ENCODE measurements at regions not wholly inside any gene's neighbourhood (a gene's known extent, or its start where the extent isn't known, plus 50 kb on each side); places are given as distances from the start of the nearest gene placed in this dataset.
A peak's percentile ranks its signal among the peaks of the same experiment; 100 is the strongest.
"Not testable (repeated sequence)": the region's sequence is repeated elsewhere in the genome, so short reads cannot be mapped to it uniquely, and the experiment has no call there.

DNA sequence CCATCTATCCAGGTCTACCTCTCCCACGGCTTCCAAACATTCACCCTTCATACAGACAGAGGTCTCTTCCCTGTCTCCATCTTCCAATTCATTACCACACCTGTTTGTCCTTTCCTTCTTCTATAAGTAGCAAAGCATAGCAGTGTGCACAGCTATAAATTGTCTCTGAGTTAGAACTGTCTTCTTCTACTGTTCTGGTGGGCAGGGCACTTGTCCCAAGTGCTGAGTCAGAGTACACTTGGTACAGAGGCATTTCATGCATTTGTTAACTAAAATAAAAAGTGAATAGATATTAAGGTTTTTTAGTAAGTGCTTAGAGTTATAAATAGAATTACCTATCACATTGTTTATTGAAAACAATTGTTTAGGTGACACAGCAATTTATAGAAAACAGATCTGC, 150.1 kb upstream of the CCDC54 start:
- TF ChIP-seq POLR2A (IDR thresholded peaks at IDR 0.05) = no peak
- TF ChIP-seq, protein P1, sequence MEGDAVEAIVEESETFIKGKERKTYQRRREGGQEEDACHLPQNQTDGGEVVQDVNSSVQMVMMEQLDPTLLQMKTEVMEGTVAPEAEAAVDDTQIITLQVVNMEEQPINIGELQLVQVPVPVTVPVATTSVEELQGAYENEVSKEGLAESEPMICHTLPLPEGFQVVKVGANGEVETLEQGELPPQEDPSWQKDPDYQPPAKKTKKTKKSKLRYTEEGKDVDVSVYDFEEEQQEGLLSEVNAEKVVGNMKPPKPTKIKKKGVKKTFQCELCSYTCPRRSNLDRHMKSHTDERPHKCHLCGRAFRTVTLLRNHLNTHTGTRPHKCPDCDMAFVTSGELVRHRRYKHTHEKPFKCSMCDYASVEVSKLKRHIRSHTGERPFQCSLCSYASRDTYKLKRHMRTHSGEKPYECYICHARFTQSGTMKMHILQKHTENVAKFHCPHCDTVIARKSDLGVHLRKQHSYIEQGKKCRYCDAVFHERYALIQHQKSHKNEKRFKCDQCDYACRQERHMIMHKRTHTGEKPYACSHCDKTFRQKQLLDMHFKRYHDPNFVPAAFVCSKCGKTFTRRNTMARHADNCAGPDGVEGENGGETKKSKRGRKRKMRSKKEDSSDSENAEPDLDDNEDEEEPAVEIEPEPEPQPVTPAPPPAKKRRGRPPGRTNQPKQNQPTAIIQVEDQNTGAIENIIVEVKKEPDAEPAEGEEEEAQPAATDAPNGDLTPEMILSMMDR (IDR thresholded peaks at IDR 0.05) = no peak
- 86% methylated on average over 1 of the region's 1 CpG for WGBS, 2 donors
- H3K4me3 ChIP-seq (ENCODE audit: low read depth, poor library complexity, severe bottlenecking) = no peak overlapping the region
- no peak for DNase-seq (ENCODE audit: low spot score in 2 of 2)
- intact Hi-C loops (cut with DNase I; ENCODE audit: low total_unique reads) = no loop called here

DNA sequence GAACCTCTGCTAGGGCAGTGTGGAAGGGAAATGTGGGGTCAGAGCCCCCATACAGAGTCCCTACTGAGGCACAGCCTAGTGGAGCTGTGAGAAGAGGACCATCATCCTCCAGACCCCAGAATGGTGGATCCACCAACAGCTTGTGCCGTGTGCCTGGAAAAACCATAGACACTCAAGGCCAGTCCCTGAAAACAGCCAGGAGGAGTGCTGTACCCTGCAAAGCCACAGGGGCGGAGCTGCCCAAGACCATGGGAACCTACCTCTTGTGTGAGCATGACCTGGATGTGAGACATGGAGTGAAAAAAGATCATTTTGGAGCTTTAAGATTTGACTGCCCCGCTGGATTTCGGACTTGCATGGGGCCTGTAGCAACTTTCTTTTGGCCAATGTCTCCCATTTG, 143.4 kb upstream of the CCDC54 start:
- intact Hi-C loops (cut with DNase I; ENCODE audit: low total_unique reads) = loop anchor here (10.0 kb wide), 1 partner anchor 201 kb away; no protein-coding TSS in a partner anchor
- DNase-seq (ENCODE audit: low spot score in 2 of 2); H3K4me3 ChIP-seq (ENCODE audit: low read depth, poor library complexity, severe bottlenecking): not testable (repeated sequence)
- 93 to 94% methylated on average over 4 of the region's 4 CpGs for WGBS, 2 donors

DNA sequence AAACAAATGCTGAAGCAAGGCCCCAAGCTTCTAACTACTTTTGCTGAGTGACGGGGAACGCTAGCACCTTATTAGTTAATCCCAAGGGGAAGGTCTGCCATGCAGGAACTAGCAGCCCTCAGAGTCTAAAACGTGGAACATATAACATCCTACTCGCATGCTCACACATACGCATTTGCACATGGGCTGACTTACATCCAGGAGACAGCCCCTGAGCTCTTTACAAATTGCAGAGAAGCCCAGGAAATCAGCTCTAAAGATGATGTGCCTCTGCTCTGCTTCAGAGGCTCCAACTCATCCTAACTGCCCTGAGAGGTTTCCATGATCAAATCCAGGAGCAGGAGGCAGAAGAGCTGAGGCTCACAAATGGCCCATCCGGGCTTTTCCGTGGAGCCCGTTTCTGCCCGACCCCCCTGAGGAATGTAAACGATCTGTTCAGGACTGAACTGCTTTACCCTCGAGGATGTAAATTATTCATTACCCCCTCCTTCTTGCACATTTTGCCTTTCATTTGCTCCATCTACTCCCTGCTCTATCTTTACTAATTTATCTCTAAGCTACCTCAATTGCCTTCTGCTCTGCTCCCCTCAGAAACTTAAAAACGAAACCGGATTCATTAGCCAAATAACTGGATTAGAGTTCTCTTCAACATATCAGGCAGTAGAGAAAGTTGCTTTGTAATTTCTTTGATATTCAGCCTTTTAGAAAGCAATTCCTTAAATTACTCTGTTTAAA, 141.9 kb upstream of the CCDC54 start:
- DNase-seq (ENCODE audit: low spot score in 2 of 2) = no peak
- intact Hi-C loops (cut with DNase I; ENCODE audit: low total_unique reads) = loop anchor here (10.0 kb wide), 1 partner anchor 199 kb away; no protein-coding TSS in a partner anchor
- H3K4me3 ChIP-seq (ENCODE audit: low read depth, poor library complexity, severe bottlenecking) = peak overlapping the region; percentile 28
- 32 to 37% methylated on average over 13 of the region's 13 CpGs for WGBS, 2 donors
- TF ChIP-seq POLR2A (IDR thresholded peaks at IDR 0.05) = no peak
- TF ChIP-seq, protein P1 (IDR thresholded peaks at IDR 0.05) = no peak

DNA sequence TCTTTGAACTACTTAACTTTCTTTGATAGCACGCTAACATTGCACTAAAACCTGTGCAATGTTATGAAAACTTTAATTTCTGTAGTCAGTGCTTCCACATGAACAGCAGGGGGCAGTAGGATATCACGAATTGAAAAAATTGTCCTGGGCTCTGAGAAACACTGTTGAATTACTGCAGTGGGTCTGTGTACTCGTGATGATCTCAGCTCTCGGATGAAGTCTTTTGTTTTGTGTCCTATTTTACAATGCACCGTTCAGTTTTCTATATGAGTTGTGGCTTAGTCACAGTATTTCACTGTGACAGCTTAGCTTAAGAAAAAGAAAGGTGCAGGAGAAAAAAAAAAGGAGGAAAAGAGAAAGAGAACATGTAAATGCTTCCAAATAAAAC, 141.3 kb upstream of the CCDC54 start:
- TF ChIP-seq, protein P1 (IDR thresholded peaks at IDR 0.05) = peak in 1 of 3 donors; percentile 53
- no peak for TF ChIP-seq POLR2A (IDR thresholded peaks at IDR 0.05)
- intact Hi-C loops (cut with DNase I; ENCODE audit: low total_unique reads) = loop anchor here (10.0 kb wide), 1 partner anchor 199 kb away; no protein-coding TSS in a partner anchor
- peak overlapping the region; percentile 28 for H3K4me3 ChIP-seq (ENCODE audit: low read depth, poor library complexity, severe bottlenecking)
- DNase-seq (ENCODE audit: low spot score in 2 of 2) = peak in 1 of 2 donors; percentile 28
- 1 to 2% methylated on average over 5 of the region's 5 CpGs for WGBS, 2 donors

DNA sequence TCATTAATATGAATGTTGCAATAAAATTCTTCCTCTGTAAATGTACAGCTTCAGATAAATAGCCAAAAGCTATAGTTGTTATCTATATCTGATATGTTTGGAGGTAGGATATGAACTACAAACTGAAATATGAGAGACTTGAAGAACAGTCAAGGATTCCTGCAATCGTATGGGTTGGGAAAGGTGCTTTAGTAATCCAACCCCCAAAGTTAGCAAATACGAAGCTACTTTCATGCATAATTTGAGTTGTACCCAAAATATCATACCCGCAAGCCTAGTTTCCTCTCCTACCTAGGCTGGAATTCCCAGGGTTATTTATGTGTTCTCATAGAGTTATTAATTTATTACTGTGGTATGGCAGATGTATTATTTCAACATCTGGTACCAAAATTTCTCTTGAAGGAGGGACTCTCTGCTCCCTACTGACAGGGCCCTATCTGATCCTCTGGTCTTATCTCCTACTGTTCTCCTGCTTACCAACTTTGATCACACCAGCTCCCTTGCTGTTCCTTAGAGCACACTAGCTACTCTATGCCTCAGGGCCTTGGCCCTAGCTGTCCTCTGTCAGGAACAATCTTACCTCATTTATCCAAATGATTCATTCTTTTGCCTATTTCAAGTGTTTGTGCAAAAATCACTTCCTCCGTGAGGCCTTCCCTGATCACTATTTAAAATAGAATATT, 140.4 kb upstream of the CCDC54 start:
- intact Hi-C loops (cut with DNase I; ENCODE audit: low total_unique reads) = loop anchor here (10.0 kb wide), 1 partner anchor 198 kb away; no protein-coding TSS in a partner anchor
- TF ChIP-seq, protein P1 (IDR thresholded peaks at IDR 0.05) = no peak
- no peak for TF ChIP-seq POLR2A (IDR thresholded peaks at IDR 0.05)
- H3K4me3 ChIP-seq (ENCODE audit: low read depth, poor library complexity, severe bottlenecking) = no peak overlapping the region
- 83 to 85% methylated on average over 4 of the region's 4 CpGs for WGBS, 2 donors
- no peak for DNase-seq (ENCODE audit: low spot score in 2 of 2)

DNA sequence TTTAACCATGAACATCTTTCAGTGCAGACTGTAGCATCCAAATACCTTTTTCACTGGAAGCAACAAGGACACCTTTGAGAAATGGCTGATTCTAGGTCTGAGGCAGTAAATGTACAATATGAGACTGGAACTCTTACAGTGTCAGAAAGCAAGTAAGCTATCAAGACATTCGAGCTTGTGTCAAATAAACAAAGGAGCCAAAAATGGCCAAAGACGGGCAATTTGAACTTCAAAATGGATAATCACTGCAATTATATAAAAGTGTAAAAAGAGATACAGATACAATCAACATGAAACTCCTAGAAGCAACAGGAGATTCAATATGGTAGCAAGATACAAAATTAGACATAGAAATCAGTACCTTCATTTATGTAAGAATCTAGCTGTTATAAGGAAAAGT, 138.5 kb upstream of the CCDC54 start:
- 89 to 91% methylated on average over 2 of the region's 2 CpGs for WGBS, 2 donors
- DNase-seq (ENCODE audit: low spot score in 2 of 2) = no peak
- intact Hi-C loops (cut with DNase I; ENCODE audit: low total_unique reads) = loop anchor here (10.0 kb wide), 1 partner anchor 196 kb away; no protein-coding TSS in a partner anchor
- TF ChIP-seq, protein P1 (IDR thresholded peaks at IDR 0.05) = no peak
- no peak for TF ChIP-seq POLR2A (IDR thresholded peaks at IDR 0.05)
- no peak overlapping the region for H3K4me3 ChIP-seq (ENCODE audit: low read depth, poor library complexity, severe bottlenecking)
